CMK (cell line): ENCODE measurements at regions not wholly inside any gene's neighbourhood (a gene's known extent, or its start where the extent isn't known, plus 50 kb on each side); places are given as distances from the start of the nearest gene placed in this dataset.

Experiments
- DNase-seq: peaks from one replicate; pipeline ENCODE4 v3.0.0-alpha.2; 2010; ENCODE audit warnings: low read depth

GRCh38 chr6:40340957-40341356 lies 246.2 kb downstream of the LRFN2 start:
- no peak for DNase-seq

DNA sequence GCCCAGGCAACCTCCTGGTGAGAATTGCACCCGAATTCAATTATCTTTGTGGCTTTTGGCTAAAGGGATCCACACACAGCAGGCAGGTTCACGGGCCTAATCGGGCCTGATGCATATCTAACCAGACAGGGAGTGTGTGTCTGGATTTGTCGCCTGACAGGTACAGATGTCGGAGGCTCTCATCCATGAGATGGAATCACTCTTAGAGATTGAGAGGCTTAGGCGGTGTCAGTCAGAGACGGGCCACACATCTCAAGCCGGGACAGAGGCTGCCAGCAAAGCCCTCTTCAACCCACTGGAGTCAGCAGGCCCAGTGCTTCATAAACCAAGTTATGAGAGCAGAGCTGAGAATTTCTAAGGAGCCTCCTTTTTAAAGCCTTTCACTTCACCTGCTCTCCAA lies 247.0 kb downstream of the LRFN2 start:
- no peak for DNase-seq

GRCh38 chr6:40338306-40338705 lies 248.9 kb downstream of the LRFN2 start:
- DNase-seq, result no peak

- no peak for DNase-seq
Measured at GRCh38 chr6:40336940-40337760, 250.0 kb downstream of the LRFN2 start.

DNA sequence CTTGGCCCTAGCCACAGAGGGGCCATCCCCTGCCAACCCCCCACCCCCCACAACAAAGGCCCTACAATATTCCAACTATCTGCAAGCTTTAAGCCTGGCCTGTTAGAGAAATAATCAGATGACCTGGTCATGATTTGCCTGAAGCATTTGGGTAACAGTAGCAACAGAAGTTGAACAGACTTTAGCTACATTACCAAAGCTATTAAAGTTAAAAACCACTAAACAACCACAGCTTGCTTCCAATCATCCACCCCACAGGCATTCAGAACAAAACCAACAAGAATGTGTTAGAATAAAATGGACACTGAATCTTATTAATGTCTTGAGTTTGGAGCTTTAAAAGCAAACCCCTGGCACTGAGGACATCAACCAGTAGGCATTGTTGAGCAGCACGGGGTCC lies 250.9 kb downstream of the LRFN2 start:
- DNase-seq, result no peak

DNA sequence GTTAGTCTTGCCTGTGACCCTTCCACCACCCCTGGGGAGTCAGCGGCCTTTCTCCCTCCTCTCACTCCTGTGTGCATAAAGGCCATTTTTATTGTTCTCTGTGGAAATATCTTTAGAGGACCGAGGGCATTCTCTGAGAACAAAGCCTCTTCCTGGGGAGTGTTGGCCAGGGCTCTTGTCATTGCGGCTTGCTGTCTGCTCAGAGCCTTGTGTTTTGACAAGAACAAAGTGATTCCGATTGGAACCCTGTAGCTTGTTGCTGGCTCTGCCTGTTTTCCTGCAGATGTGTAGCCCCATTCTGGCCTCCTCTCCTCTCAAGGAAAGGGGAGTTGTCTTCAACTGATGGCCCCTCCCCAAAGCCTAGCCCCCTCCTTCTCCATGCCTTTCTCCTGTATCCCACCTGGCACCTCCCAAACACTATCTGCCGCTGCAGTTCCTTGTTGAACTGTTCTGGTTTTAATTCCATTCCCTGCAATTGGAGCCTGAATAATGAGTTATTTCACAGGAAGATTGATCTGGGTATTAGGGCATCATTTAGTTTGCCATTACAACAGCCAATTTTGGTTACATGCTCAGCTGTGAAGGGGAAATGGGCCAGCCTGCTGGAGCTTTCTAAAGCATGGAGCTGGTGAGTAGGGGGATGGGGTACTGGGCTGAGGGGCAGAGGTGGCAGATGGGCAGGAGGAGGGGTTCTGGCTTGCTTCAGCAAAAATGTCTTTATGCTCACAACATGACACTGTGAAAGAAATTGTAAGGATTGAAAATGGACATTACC lies 252.5 kb downstream of the LRFN2 start:
- no peak for DNase-seq

GRCh38 chr6:40331545-40331944 lies 255.6 kb downstream of the LRFN2 start:
- DNase-seq, result no peak

DNA sequence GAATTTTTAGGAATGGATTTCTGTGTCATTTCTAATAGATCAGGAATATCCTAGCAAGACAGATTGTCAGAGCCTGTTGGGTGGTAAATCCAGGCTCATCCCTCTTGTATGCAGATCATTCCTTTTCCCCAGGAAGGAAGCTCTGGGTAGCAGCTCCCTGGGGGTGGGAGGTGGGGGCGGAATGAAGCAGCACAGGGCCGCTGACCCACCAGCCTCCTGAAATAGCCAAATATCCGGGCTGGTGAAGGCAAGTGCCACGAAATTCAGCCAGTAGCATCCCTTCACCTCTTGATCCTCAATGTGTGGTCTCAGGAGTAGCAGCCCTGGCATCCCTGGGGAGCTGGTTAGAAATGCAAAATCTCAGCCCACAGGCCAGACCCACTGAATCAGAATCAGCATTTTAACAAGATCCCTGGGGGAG lies 256.9 kb downstream of the LRFN2 start:
- DNase-seq, result no peak

- DNase-seq, result no peak
Measured at GRCh38 chr6:40328986-40329545, 258.1 kb downstream of the LRFN2 start.

DNA sequence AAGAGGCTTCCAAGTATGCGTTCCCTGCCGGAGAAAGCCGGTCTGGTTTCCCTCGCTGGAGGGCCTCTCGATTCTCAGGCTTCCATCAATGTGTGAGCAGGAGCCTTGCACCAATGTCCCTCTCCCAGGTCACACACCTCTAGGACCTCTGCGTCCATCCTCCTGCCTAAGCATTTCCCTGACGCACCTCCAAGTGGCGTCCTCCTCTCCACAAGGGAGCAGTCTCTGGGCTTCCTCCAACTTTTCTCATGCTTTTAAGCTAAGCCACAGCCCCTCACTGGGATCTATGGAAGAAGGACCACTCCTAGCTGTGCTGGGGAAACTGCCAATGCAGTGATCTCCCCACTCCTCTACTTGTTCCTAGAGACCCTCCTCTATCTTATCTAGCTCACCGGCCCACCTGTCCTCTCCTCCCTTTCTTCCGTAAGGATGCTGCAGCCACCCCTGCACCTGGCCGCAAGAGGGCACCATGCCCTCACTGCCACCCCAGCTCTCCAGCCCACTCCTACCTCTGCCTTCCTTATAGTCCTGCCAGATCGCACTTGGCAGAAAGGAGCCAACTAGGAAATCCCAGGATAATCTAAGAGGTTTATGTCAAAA lies 258.7 kb downstream of the LRFN2 start:
- no peak for DNase-seq

- no peak for DNase-seq
Measured at GRCh38 chr6:40326714-40327421, 260.3 kb downstream of the LRFN2 start.

GRCh38 chr6:40325791-40326190 lies 261.4 kb downstream of the LRFN2 start:
- no peak for DNase-seq

DNA sequence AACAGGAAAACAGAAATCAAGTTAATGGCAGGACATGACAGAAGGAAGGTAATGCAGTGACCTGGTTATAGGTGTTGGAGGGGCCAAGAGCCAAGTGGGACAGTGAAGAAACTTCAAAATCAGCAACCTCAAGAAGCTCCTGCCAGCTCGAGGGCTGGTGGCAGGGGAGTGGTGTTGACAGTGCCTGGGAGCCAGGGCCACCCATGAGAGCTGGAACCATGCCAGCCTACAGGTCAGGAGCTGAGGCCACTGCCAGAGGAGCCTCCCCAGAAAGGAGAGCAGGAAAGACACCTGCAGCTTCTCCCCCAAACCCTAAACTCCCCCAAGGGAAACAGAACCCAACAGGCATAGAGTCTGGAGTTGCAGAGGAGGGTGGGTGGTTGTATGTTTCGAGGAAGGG lies 262.1 kb downstream of the LRFN2 start:
- no peak for DNase-seq

DNA sequence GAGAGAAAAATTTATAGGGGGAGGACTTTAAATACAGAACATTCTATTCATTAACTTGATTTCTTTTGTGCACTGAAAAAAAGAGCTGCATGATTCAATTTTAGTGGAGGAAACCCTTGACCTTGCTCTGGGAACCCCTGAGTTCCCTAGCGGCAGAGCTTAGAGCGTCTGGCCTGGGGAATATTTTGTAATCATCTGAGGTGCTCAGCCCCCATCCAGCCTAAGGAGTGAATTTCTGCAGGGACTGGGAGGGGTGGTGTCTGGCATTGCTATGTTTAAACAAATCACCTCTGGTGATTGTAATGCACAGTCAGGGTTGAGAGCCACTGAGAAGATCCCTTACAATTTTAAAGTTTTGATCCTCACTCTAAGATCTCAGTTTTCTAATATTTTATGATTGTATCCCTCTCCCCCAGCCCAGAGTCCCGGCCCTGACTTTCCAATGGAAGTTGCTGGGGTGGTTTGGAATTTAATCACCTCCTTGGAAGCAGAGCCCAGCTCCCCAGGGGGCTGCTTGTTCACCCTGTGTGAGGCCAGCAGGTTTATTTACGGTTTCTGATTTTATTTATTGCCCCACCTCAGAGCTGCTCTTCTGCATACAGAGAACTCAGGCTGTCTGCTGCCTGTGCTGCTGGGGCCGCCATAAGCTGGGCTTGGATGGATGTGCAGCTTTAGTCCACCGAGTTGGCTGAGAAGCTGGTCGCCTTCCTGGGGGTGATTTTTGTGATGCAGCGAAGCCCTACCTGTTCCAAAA lies 263.1 kb downstream of the LRFN2 start:
- no peak for DNase-seq

DNA sequence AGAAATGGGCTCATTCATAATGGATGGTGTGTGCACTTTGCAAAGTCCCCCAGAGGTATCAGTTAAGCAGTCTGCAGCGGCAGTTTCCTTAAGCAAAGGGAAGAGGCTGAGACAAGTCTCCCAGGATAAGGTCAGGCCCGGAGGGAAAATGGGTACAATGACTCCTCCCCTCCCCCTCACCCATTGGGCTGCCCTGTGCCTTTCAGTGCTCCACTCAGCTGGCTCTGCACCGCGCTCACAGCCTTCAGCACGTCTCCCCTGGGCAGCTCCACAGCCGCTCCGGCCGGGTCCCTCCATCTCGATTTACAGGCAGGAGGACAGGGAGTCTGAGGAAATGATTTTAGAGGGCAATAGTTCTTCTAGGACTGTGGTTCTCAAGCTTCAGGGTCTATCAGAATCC lies 264.8 kb downstream of the LRFN2 start:
- no peak for DNase-seq

GRCh38 chr6:40321616-40322015 lies 265.5 kb downstream of the LRFN2 start:
- no peak for DNase-seq

GRCh38 chr6:40320947-40321346 lies 266.2 kb downstream of the LRFN2 start:
- DNase-seq, result no peak

- DNase-seq, result no peak
Measured at GRCh38 chr6:40320441-40320840, 266.7 kb downstream of the LRFN2 start.

GRCh38 chr6:40319124-40319523 lies 268.0 kb downstream of the LRFN2 start:
- no peak for DNase-seq

- no peak for DNase-seq
Measured at GRCh38 chr6:40315060-40315459, 272.1 kb downstream of the LRFN2 start.

GRCh38 chr6:40313582-40313981 lies 273.6 kb downstream of the LRFN2 start:
- no peak for DNase-seq
